NB4 (cell line): ENCODE measurements at regions not wholly inside any gene's neighbourhood (a gene's known extent, or its start where the extent isn't known, plus 50 kb on each side); places are given as distances from the start of the nearest gene placed in this dataset.

Experiments
- DNase-seq: peaks from one replicate; pipeline ENCODE4 v3.0.0; 2010; ENCODE audit warnings: low read depth
- H3K4me3 ChIP-seq: one replicate; pipeline ENCODE4 v1.5.1; 2011; ENCODE audit warnings: mild to moderate bottlenecking, low read depth, low read length, moderate library complexity
- CTCF ChIP-seq: IDR thresholded peaks from one replicate; pipeline ENCODE4 v1.5.1; 2012; ENCODE audit warnings: low read depth, low read length
- MAX ChIP-seq: IDR thresholded peaks from 2 replicates; pipeline ENCODE4 v1.6.1; 2011; ENCODE audit warnings: low read depth, low read length
- MYC ChIP-seq: IDR thresholded peaks from 2 replicates; pipeline ENCODE4 v1.6.1; 2011; ENCODE audit warnings: low read depth, low read length
- POLR2A ChIP-seq: IDR thresholded peaks from 2 replicates; pipeline ENCODE4 v1.6.1; 2011; ENCODE audit warnings: mild to moderate bottlenecking; ENCODE audit not compliant: insufficient read length; ENCODE audit errors: extremely low read depth

- H3K4me3 ChIP-seq, result no peak overlapping the region
- DNase-seq, result no peak
- TF ChIP-seq CTCF, result no peak
- TF ChIP-seq POLR2A, result no peak
- TF ChIP-seq MYC, result no peak
- no peak for TF ChIP-seq MAX
These were observed 87.7 kb upstream of the POU3F1 start for GRCh38 chr1:38134294-38134755.

GRCh38 chr1:38133756-38134155, 87.2 kb upstream of the POU3F1 start:
- no peak for DNase-seq
- no peak overlapping the region for H3K4me3 ChIP-seq
- TF ChIP-seq POLR2A (no peak), MAX (no peak), MYC (no peak), CTCF (no peak)

- TF ChIP-seq CTCF (no peak), MYC (no peak), POLR2A (no peak), MAX (no peak)
- no peak for DNase-seq
- H3K4me3 ChIP-seq, result no peak overlapping the region
These were observed 86.7 kb upstream of the POU3F1 start for GRCh38 chr1:38133304-38133703.

GRCh38 chr1:38132681-38133080, 86.1 kb upstream of the POU3F1 start:
- no peak for DNase-seq
- H3K4me3 ChIP-seq, result no peak overlapping the region
- no peak for TF ChIP-seq POLR2A
- no peak for TF ChIP-seq MYC
- no peak for TF ChIP-seq MAX
- TF ChIP-seq CTCF, result no peak

GRCh38 chr1:38131024-38131585, 84.5 kb upstream of the POU3F1 start:
- TF ChIP-seq MAX (no peak), CTCF (no peak)
- no peak overlapping the region for H3K4me3 ChIP-seq
- no peak for DNase-seq

GRCh38 chr1:38129971-38130370, 83.4 kb upstream of the POU3F1 start:
- TF ChIP-seq POLR2A, result no peak
- TF ChIP-seq MAX, result no peak
- no peak for TF ChIP-seq CTCF
- TF ChIP-seq MYC, result no peak
- DNase-seq, result no peak
- no peak overlapping the region for H3K4me3 ChIP-seq
